ENCODE measurements at regions not wholly inside any gene's neighbourhood (a gene's known extent, or its start where the extent isn't known, plus 50 kb on each side); places are given as distances from the start of the nearest gene placed in this dataset.

GRCh38 chr10:4443419-4443818 lies 382.6 kb upstream of the AKR1E2 start:
- H3K27ac ChIP-seq = no peak overlapping the region
- FAIRE-seq (no peak), DNase-seq (no peak), ATAC-seq (no peak)
- TF ChIP-seq CTCF (IDR thresholded peaks at IDR 0.05) = no peak
- H3K4me3 ChIP-seq = no peak overlapping the region
- 77 to 95% methylated on average over 1 of the region's 1 CpG for WGBS, 2 donors
- no peaks in the 10 kb centered on the region for H3K27me3 ChIP-seq
- H3K4me1 ChIP-seq = no peaks in the 10 kb centered on the region
- no peaks in the 10 kb centered on the region for H3K9me3 ChIP-seq
- intact Hi-C loops (cut with DNase I) = no loop called here
- no peaks in the 10 kb centered on the region for H3K36me3 ChIP-seq

GRCh38 chr10:4442296-4442695 lies 383.7 kb upstream of the AKR1E2 start:
- WGBS, 2 donors = 74 to 76% methylated on average over 4 of the region's 4 CpGs
- no peak for TF ChIP-seq CTCF (IDR thresholded peaks at IDR 0.05)
- no peak overlapping the region for H3K27ac ChIP-seq
- no peaks in the 10 kb centered on the region for H3K27me3 ChIP-seq
- FAIRE-seq (no peak), DNase-seq (no peak), ATAC-seq (no peak)
- H3K4me1 ChIP-seq = no peaks in the 10 kb centered on the region
- no peaks in the 10 kb centered on the region for H3K36me3 ChIP-seq
- no peaks in the 10 kb centered on the region for H3K9me3 ChIP-seq
- intact Hi-C loops (cut with DNase I) = no loop called here
- no peak overlapping the region for H3K4me3 ChIP-seq

- Histone ChIP-seq H3K36me3 (no peaks in the 10 kb centered on the region), H3K9me3 (no peaks in the 10 kb centered on the region), H3K4me3 (no peak overlapping the region), H3K27me3 (no peaks in the 10 kb centered on the region), H3K4me1 (no peaks in the 10 kb centered on the region), H3K27ac (no peak overlapping the region)
- DNase-seq (no peak), ATAC-seq (no peak), FAIRE-seq (no peak)
- intact Hi-C loops (cut with DNase I) = no loop called here
- 78 to 89% methylated on average over 5 of the region's 5 CpGs for WGBS, 2 donors
- TF ChIP-seq CTCF (IDR thresholded peaks at IDR 0.05) = no peak
Observed at GRCh38 chr10:4440260-4440659, 385.7 kb upstream of the AKR1E2 start.

GRCh38 chr10:4437791-4438190 lies 388.2 kb upstream of the AKR1E2 start:
- H3K9me3 ChIP-seq = no peaks in the 10 kb centered on the region
- no peaks in the 10 kb centered on the region for H3K27me3 ChIP-seq
- no peaks in the 10 kb centered on the region for H3K4me1 ChIP-seq
- H3K36me3 ChIP-seq = no peaks in the 10 kb centered on the region
- ATAC-seq (no peak), DNase-seq (no peak), FAIRE-seq (no peak)
- no peak for TF ChIP-seq CTCF (IDR thresholded peaks at IDR 0.05)
- H3K27ac ChIP-seq = no peak overlapping the region
- WGBS, 2 donors = 46 to 63% methylated on average over 1 of the region's 1 CpG
- intact Hi-C loops (cut with DNase I) = no loop called here
- no peak overlapping the region for H3K4me3 ChIP-seq

GRCh38 chr10:4437061-4437460 lies 388.9 kb upstream of the AKR1E2 start:
- FAIRE-seq = no peak
- no peaks in the 10 kb centered on the region for H3K27me3 ChIP-seq
- no peak for TF ChIP-seq CTCF (IDR thresholded peaks at IDR 0.05)
- H3K27ac ChIP-seq = no peak overlapping the region
- WGBS, 2 donors = 74 to 85% methylated on average over 7 of the region's 7 CpGs
- no peaks in the 10 kb centered on the region for H3K9me3 ChIP-seq
- no peaks in the 10 kb centered on the region for H3K36me3 ChIP-seq
- no peak overlapping the region for H3K4me3 ChIP-seq
- intact Hi-C loops (cut with DNase I) = no loop called here
- no peaks in the 10 kb centered on the region for H3K4me1 ChIP-seq
- no peak for ATAC-seq
- no peak for DNase-seq

Measured in pancreas (tissue), 10 donors.